ENCODE measurements at regions not wholly inside any gene's neighbourhood (a gene's known extent, or its start where the extent isn't known, plus 50 kb on each side); places are given as distances from the start of the nearest gene placed in this dataset.
A peak's percentile ranks its signal among the peaks of the same experiment; 100 is the strongest.
"Not testable (repeated sequence)": the region's sequence is repeated elsewhere in the genome, so short reads cannot be mapped to it uniquely, and the experiment has no call there.

GRCh38 chr7:131157530-131158243 is 170.0 kb upstream of the MKLN1 start:
- no peak for TF ChIP-seq CTCF (conservative IDR thresholded peaks at IDR 0.05; ENCODE audit: control insufficient read depth, insufficient read depth, low read depth, low read length)
- peak; percentile 89 for DNase-seq (ENCODE audit: low read depth)
- H3K4me3 ChIP-seq (ENCODE audit: control insufficient read depth, low read depth, low read length) = no peak overlapping the region

- not testable (repeated sequence) for DNase-seq (ENCODE audit: low read depth); H3K4me3 ChIP-seq (ENCODE audit: control insufficient read depth, low read depth, low read length)
Observed at GRCh38 chr7:131158244-131158636, 169.4 kb upstream of the MKLN1 start.

GRCh38 chr7:131159961-131160361 is 167.7 kb upstream of the MKLN1 start:
- H3K4me3 ChIP-seq (ENCODE audit: control insufficient read depth, low read depth, low read length) = no peak overlapping the region
- TF ChIP-seq CTCF (conservative IDR thresholded peaks at IDR 0.05; ENCODE audit: control insufficient read depth, insufficient read depth, low read depth, low read length) = no peak
- peak; percentile 73 for DNase-seq (ENCODE audit: low read depth)

GRCh38 chr7:131161103-131161502 is 166.6 kb upstream of the MKLN1 start:
- no peak for TF ChIP-seq CTCF (conservative IDR thresholded peaks at IDR 0.05; ENCODE audit: control insufficient read depth, insufficient read depth, low read depth, low read length)
- DNase-seq (ENCODE audit: low read depth) = peak; percentile 30

GRCh38 chr7:131164025-131164925 is 163.4 kb upstream of the MKLN1 start:
- TF ChIP-seq CTCF (conservative IDR thresholded peaks at IDR 0.05; ENCODE audit: control insufficient read depth, insufficient read depth, low read depth, low read length) = no peak
- peak; percentile 95 for DNase-seq (ENCODE audit: low read depth)
- no peak overlapping the region for H3K4me3 ChIP-seq (ENCODE audit: control insufficient read depth, low read depth, low read length)

More at GRCh38 chr7:131161103-131161502, 166.6 kb upstream of the MKLN1 start:
- H3K4me3 ChIP-seq (ENCODE audit: control insufficient read depth, low read depth, low read length) = no peak overlapping the region

- TF ChIP-seq CTCF (conservative IDR thresholded peaks at IDR 0.05; ENCODE audit: control insufficient read depth, insufficient read depth, low read depth, low read length) = no peak
- peak; percentile 87 for DNase-seq (ENCODE audit: low read depth)
- no peak overlapping the region for H3K4me3 ChIP-seq (ENCODE audit: control insufficient read depth, low read depth, low read length)
Observed at GRCh38 chr7:131166066-131166465, 161.6 kb upstream of the MKLN1 start.

Data from fibroblast of mammary gland (primary cell).